Activated effector memory CD4-positive, alpha-beta T cell treated with anti-CD3 and anti-CD28 coated beads, Interleukin-2, amount 50 U/mL, for 16 hours (primary cell): ENCODE measurements at regions not wholly inside any gene's neighbourhood (a gene's known extent, or its start where the extent isn't known, plus 50 kb on each side); places are given as distances from the start of the nearest gene placed in this dataset.
A peak's percentile ranks its signal among the peaks of the same experiment; 100 is the strongest.
"Not testable (repeated sequence)": the region's sequence is repeated elsewhere in the genome, so short reads cannot be mapped to it uniquely, and the experiment has no call there.

Experiments
- DNase-seq: peaks from one replicate; pipeline ENCODE4 v3.0.0-alpha.2; 2020

GRCh38 chr6:37078814-37079213 is 73.4 kb downstream of the FGD2 start:
- DNase-seq: no peak

GRCh38 chr6:37081042-37081607 is 75.7 kb downstream of the FGD2 start:
- DNase-seq: no peak

- DNase-seq: no peak
These were observed 77.1 kb downstream of the FGD2 start for GRCh38 chr6:37082390-37083130.

GRCh38 chr6:37083243-37084138 is 78.0 kb downstream of the FGD2 start:
- no peak for DNase-seq

- not testable (repeated sequence) for DNase-seq
These were observed 79.2 kb downstream of the FGD2 start for GRCh38 chr6:37084665-37085064.

- no peak for DNase-seq
These were observed 79.7 kb downstream of the FGD2 start for GRCh38 chr6:37085198-37085597.

- no peak for DNase-seq
These were observed 81.1 kb upstream of the PIM1 start for GRCh38 chr6:37088897-37089296.

GRCh38 chr6:37089783-37090182 is 80.2 kb upstream of the PIM1 start:
- no peak for DNase-seq

GRCh38 chr6:37091104-37091503 is 78.8 kb upstream of the PIM1 start:
- DNase-seq: not testable (repeated sequence)

- DNase-seq: not testable (repeated sequence)
These were observed 78.4 kb upstream of the PIM1 start for GRCh38 chr6:37091586-37091985.

- DNase-seq: no peak
These were observed 76.8 kb upstream of the PIM1 start for GRCh38 chr6:37092923-37093727.

GRCh38 chr6:37093728-37094069 is 76.3 kb upstream of the PIM1 start:
- no peak for DNase-seq

GRCh38 chr6:37095997-37096396 is 74.0 kb upstream of the PIM1 start:
- no peak for DNase-seq

- no peak for DNase-seq
These were observed 72.6 kb upstream of the PIM1 start for GRCh38 chr6:37097335-37097734.

- DNase-seq: no peak
These were observed 70.5 kb upstream of the PIM1 start for GRCh38 chr6:37099442-37099841.

GRCh38 chr6:37100745-37101144 is 69.2 kb upstream of the PIM1 start:
- DNase-seq: no peak

- DNase-seq: no peak
These were observed 68.0 kb upstream of the PIM1 start for GRCh38 chr6:37101991-37102298.

GRCh38 chr6:37102299-37103168 is 67.4 kb upstream of the PIM1 start:
- DNase-seq: peak; percentile 86

- peak; percentile 65 for DNase-seq
These were observed 66.5 kb upstream of the PIM1 start for GRCh38 chr6:37103169-37104039.

- no peak for DNase-seq
These were observed 65.2 kb upstream of the PIM1 start for GRCh38 chr6:37104824-37105147.
